Calu3 (cell line): ENCODE measurements at regions not wholly inside any gene's neighbourhood (a gene's known extent, or its start where the extent isn't known, plus 50 kb on each side); places are given as distances from the start of the nearest gene placed in this dataset.

ENCODE experiments used
- BruUV-seq: library from RNA; stranded (reverse); fragments of 400-500 nt; replicated peaks from 2 replicates; lab custom pipeline; 2021; lab: Mats Ljungman, UMichigan
- CTCF ChIA-PET: fragments of 300-600 bp; sonication (Branson Sonifier 250); formaldehyde crosslinking; loops from one replicate; lab custom pipeline; 2022; ENCODE audit warnings: antibody characterized with exemption; lab: Charles Lee
- DNase-seq: peaks from one replicate; pipeline ENCODE4 v3.0.0; 2022
- H3K27ac Mint-ChIP-seq: one replicate; pipeline ENCODE4 v1.8.0; 2022; ENCODE audit warnings: mixed read lengths; ENCODE audit not compliant: unreplicated experiment
- H3K27me3 Mint-ChIP-seq: one replicate; pipeline ENCODE4 v1.8.0; 2022; ENCODE audit warnings: mixed read lengths; ENCODE audit not compliant: unreplicated experiment
- H3K36me3 Mint-ChIP-seq: one replicate; pipeline ENCODE4 v1.8.0; 2022; ENCODE audit warnings: mild to moderate bottlenecking, moderate library complexity, mixed read lengths; ENCODE audit not compliant: insufficient read depth, unreplicated experiment
- H3K4me1 Mint-ChIP-seq: one replicate; pipeline ENCODE4 v1.8.0; 2022; ENCODE audit warnings: mild to moderate bottlenecking, low read depth, mixed read lengths; ENCODE audit not compliant: unreplicated experiment
- H3K4me3 Mint-ChIP-seq: one replicate; pipeline ENCODE4 v1.8.0; 2022; ENCODE audit warnings: mild to moderate bottlenecking, low read depth, moderate library complexity, mixed read lengths; ENCODE audit not compliant: unreplicated experiment
- H3K9me3 Mint-ChIP-seq: one replicate; pipeline ENCODE4 v1.8.0; 2022; ENCODE audit warnings: low read depth, mixed read lengths; ENCODE audit not compliant: unreplicated experiment
- intact Hi-C: fragments of 100-400 bp; cut with micrococcal nuclease; formaldehyde crosslinking; loops from one replicate; pipeline ENCODE4 v1.10.0; 2022; ENCODE audit not compliant: unreplicated experiment
- TF ChIP-seq, protein P1 (sequence below): fragments of 200-600 bp; IDR thresholded peaks from one replicate; pipeline ENCODE4 v1.8.0; 2022; ENCODE audit warnings: antibody characterized with exemption; ENCODE audit not compliant: unreplicated experiment

DNA sequence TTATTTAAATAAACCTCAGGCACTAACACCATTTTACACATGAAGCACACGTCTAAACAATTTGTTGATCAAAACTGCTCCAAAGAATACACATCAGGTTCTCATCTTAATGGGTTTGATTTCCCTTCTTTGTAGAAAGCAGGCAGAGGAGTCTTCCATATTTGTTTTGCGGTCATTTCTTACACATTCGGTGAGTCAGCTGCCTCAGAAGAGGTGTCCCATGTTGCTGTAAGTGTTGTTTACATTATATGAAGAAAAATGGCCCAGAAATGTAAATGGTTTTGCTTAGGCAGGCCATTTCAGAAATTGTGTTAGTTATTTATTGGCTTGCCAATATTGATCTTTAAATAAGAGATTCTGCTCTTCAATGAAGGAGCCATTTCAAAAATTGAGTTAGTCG is 325.8 kb downstream of the TENT4A start:
- BruUV-seq = no TSS peak
- Mint-ChIP-seq H3K4me3 (no peak overlapping the region), H3K27ac (no peak overlapping the region), H3K4me1 (no peaks in the 10 kb centered on the region), H3K36me3 (no peaks in the 10 kb centered on the region), H3K27me3 (no peaks in the 10 kb centered on the region), H3K9me3 (peaks cover 9% of the 10 kb centered on the region)
- TF ChIP-seq, protein P1, sequence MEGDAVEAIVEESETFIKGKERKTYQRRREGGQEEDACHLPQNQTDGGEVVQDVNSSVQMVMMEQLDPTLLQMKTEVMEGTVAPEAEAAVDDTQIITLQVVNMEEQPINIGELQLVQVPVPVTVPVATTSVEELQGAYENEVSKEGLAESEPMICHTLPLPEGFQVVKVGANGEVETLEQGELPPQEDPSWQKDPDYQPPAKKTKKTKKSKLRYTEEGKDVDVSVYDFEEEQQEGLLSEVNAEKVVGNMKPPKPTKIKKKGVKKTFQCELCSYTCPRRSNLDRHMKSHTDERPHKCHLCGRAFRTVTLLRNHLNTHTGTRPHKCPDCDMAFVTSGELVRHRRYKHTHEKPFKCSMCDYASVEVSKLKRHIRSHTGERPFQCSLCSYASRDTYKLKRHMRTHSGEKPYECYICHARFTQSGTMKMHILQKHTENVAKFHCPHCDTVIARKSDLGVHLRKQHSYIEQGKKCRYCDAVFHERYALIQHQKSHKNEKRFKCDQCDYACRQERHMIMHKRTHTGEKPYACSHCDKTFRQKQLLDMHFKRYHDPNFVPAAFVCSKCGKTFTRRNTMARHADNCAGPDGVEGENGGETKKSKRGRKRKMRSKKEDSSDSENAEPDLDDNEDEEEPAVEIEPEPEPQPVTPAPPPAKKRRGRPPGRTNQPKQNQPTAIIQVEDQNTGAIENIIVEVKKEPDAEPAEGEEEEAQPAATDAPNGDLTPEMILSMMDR = no peak
- CTCF ChIA-PET = no interaction called here
- intact Hi-C loops = no loop called here
- DNase-seq = no peak

DNA sequence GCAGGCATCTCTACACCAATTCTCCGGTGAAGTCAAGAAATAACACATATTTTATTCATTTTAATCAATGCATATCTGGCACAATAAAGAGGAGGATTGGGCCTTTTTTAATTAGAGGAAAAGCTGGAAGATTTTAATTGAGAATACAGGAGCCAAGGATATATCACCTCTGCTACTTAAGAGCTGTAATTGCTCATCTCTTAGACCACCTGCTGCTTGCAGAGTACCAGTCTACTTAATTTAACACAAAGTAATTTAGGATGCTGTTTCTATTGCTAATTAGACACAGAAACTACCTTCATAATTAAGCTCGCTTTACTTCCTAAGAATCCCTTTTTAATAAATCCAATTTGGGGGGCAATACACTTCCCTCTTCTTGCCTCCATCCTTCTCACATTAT is 326.9 kb downstream of the TENT4A start:
- no peak overlapping the region for H3K27ac Mint-ChIP-seq
- no peaks in the 10 kb centered on the region for H3K4me1 Mint-ChIP-seq
- intact Hi-C loops = no loop called here
- no peak overlapping the region for H3K4me3 Mint-ChIP-seq
- peaks cover 11% of the 10 kb centered on the region for H3K9me3 Mint-ChIP-seq
- no peaks in the 10 kb centered on the region for H3K36me3 Mint-ChIP-seq
- H3K27me3 Mint-ChIP-seq = no peaks in the 10 kb centered on the region
- CTCF ChIA-PET = no interaction called here
- no peak for DNase-seq
- TF ChIP-seq, protein P1 = no peak
- BruUV-seq = no TSS peak

DNA sequence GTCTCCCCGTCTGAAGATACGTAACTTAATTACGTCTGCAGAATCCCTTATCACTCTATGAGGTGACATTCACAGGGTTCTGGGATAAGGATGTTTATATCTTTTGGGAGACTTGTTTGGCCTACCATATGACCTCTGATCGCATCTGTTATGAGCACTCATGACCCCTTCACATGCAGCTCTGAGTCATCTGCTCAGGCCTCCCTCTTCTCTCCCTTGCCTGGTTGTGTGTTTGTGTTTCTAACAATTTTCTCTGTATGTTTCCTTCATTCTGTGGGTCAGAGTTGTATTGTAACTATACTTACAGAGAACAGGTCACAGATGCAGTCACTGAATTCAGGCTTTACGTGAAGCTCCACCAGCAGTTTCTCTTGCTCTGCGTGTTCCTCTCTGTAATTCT is 330.6 kb downstream of the TENT4A start:
- Mint-ChIP-seq H3K4me3 (no peak overlapping the region), H3K27ac (no peak overlapping the region), H3K4me1 (no peaks in the 10 kb centered on the region), H3K27me3 (no peaks in the 10 kb centered on the region), H3K36me3 (no peaks in the 10 kb centered on the region), H3K9me3 (peaks cover 11% of the 10 kb centered on the region)
- no peak for DNase-seq
- TF ChIP-seq, protein P1 = no peak
- intact Hi-C loops = no loop called here
- CTCF ChIA-PET = no interaction called here
- BruUV-seq = no TSS peak

DNA sequence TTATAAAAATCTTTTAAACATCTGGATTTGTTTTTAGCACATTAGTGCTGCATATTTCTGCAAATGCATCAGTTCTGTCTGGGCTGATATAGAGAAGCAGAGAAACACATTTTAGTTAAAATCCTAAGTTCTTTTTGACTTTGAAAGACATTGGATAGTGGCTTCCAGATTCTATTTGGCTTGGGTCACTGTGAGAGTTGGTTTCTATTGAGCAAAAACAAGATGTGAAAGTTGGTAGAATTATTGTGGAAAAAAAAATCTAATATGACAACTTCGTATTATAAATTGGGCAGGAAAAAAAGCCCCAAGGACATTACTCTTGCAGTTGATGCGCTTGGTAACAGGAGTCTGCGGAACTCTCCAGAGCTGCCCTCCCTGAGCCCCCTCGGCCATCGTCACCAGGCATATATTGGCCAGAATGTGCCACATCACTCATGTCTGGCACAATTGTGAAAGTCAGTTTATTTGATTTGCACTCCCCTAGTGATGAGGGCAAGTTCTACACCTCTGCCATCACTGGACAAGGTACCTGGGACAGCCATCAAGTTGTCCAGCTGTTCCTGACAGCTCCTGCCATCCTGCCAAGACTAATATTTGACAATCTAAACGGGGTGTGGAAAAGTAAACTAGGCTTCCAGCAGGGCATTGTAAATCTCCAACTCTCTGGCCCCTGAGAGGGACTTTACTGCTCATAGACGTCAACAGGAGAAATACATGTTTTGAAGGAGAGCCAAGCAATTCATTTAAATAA is 334.5 kb downstream of the TENT4A start:
- DNase-seq = no peak
- BruUV-seq = no TSS peak
- no peak overlapping the region for H3K27ac Mint-ChIP-seq
- TF ChIP-seq, protein P1 = no peak
- intact Hi-C loops = no loop called here
- no peaks in the 10 kb centered on the region for H3K4me1 Mint-ChIP-seq
- no peak overlapping the region for H3K4me3 Mint-ChIP-seq
- no peaks in the 10 kb centered on the region for H3K27me3 Mint-ChIP-seq
- peaks cover 4% of the 10 kb centered on the region for H3K9me3 Mint-ChIP-seq
- CTCF ChIA-PET = interaction anchor here (0.6 kb wide), 1 partner anchor 766 kb away, joined by 3 read pairs; no protein-coding TSS in a partner anchor
- H3K36me3 Mint-ChIP-seq = no peaks in the 10 kb centered on the region
